Non-pigmented ciliary epithelial cell (primary cell): ENCODE measurements at regions not wholly inside any gene's neighbourhood (a gene's known extent, or its start where the extent isn't known, plus 50 kb on each side); places are given as distances from the start of the nearest gene placed in this dataset.
"Not testable (repeated sequence)": the region's sequence is repeated elsewhere in the genome, so short reads cannot be mapped to it uniquely, and the experiment has no call there.

Experiments
- DNase-seq: peaks from one replicate; pipeline ENCODE4 v3.0.0-alpha.2; 2010; ENCODE audit warnings: low read depth

DNA sequence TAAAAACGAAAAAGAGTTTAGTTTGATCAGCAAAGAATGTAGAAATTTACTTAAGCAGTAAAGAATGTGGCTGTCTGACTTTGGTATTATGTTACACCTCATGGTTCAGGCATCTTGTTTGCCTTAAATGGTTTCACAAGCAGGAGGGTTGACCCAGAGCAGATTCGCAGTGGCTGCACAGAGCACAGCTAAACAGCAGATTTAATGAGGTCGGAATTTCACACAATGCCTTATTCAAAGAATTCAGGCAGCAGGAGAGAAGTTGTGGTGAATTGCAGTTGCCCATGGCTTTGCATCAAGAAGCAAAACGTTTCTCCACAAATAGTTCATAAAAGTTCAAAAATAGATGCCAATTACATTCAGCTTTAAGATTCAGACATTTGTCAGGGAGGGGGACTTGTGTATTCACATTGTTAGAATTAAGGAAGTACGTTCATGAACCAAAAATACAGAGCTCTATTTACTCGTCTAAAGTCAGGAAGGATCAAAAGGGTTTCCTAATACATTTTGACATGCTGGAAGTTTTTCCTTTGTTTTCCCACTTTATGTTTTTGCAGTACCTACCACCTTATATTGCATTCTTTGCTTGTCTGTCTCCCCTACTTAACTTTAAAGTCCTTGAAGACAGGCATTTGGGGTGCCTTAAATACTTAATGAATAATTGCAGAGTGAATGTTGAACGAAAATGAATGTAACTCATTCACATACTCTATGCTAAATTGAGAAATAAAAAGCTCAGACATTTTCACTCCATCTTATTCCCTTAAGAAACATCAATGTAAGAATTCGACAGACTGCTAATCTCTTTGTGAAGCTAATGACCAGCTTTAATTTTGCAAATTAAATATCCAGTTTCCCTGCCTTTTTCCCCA is 1163.6 kb upstream of the CITED2 start:
- DNase-seq: peak; percentile 99

DNA sequence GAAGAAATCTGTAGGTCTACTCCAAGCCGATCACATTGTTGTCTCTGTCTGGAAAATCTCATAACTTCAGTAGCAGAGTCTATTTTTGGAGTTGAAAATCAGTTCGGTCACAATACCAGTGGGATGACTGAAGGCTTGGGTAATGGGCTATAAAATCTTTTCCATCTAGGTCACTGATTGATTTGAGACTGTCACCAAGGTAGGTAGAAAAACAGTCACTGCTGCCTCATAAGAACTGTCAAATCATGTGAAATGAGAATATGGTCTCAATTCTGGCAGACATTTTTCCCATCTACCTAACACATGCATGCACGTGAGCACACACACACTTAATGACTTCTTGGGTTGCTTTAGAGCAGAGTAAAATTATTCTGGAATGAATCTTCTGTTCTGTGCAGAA is 1162.8 kb upstream of the CITED2 start:
- DNase-seq: no peak

DNA sequence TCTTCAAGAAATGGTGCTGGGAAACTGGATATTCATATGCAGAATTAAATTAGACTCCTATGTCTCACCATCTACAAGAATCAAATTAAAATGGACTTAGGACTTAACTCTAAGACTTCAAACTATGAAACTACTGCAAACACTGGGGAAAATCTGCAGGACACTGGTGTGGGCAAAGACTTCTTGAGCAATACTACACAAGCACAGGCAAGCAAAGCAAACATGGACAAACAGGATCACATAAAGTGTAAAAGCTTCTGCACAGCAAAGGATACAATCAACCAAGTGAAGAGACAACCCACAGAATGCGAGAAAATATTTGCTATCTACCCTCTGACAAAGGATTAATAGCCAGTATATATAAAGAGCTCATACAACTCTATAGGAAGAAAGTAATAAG is 1161.1 kb upstream of the CITED2 start:
- no peak for DNase-seq

DNA sequence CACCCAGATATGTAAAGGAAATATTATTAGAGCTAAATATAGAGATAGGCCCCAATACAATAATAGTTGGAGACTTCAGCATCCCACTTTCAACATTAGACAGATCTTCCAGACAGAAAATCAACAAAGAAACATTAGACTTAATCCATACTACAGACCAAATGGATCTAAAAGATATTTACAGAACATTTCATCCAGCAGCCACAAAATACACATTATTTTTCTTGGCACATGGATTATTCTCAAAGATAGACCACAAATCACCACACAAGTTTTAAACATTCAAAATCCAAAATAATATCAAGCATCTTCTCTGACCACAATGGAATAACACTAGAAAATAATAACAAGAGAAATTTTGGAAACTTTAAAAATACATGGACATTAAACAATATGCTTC is 1159.1 kb upstream of the CITED2 start:
- DNase-seq: no peak

DNA sequence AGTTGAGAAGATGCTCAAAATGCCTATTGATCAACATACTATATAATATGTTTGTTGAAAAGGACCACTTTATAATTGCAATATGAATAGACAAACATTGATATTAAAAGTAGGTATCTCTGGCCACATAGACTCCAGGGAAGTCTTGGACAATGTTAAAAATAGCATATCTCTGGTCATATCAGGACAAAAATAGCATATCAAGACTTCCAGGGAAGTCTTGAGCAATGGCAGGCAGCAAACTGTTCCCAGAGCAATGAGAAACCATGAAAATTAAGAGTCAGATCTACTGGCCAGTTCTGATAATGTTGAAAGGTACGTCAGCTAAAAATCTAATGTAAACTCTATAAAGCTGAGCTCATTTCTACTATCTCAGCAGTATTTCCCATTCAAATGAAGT is 1130.3 kb upstream of the CITED2 start:
- no peak for DNase-seq

DNA sequence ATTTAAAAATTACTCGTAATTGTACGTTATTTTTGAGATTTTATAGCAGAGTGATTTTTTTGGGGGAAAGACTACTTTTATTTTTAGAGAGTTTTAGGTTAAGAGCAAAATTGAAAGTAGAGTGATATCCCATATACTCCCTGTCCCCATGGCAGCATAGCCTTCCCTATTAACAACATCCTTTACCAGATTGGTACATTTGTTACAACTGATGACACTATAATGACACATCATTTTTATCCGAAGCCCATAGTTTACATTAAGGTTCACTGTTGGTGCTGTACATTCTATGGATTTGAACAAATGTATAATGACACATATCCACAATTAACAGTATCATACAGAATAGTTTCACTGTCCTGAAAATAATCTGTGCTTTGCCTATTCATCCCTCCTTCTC is 1126.4 kb upstream of the CITED2 start:
- DNase-seq: no peak

DNA sequence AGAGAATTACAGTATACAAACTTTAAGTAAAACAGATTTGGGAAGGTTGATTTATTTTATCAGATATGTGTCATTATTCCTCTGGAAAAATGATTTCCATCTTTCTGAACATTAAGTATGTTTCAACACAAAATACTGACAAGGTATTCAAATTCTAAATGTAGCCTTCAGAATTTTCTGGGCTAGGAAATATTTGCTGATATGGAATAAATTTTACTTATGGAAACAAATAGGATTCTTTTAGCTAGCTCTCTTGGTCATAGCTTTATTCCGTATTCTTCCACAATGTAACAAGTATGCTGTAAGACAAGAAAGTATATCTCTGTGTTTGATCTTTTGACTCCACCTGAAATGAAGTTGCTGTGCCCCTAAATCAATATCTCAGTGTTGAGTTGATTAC is 1125.2 kb upstream of the CITED2 start:
- DNase-seq: no peak

DNA sequence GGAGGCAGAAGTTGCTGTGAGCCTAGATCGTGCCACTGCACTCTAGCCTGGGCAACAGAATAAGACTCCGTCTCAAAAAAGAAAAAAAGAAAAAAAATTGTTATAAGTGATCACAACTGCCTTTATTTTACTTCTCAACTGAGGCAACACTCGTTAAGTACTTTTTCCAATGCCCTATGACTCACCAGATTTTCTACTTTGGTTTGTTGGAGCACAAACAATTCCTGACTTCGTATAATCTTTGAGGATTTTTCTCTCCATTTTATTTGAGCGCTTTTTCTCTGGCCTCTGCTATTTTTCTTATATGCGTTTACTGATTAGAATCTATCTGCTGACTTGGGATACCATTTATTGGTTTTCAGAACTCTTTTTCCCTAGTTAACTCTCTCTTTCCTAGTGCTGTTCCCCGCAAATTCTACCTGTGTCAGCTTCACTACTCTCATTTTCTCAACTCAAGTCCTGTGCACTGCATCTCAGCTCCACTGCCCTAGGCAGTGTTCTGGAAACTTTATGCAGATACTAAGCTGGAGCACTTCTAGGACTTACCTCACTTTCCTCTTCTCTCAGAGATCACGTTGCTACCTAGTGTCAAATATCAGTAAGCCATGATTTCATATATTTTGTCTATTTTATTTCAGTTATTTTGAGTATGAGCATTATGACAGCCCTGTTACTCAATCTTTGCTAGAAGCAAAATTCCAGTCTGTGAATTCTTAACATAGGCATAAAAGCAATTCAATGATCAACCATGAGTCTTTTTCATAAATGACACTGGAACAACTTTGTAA is 1120.1 kb upstream of the CITED2 start:
- DNase-seq: no peak

DNA sequence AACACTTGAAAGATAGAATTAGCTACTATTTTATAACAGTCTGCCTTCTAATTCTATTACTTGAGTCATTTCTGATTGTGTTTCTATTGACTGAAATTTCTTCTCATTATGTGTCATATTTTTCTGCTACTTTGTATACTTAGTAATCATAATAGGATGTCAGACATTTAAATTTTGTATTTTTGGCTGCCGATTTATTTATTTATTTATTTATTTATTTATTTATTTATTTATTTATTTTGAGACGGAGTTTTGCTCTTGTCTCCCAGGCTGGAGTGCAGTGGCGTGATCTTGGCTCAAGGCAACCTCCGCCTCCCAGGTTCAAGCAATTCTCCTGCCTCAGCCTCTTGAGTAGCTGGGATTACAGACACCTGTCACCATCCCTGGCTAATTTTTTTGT is 1119.0 kb upstream of the CITED2 start:
- not testable (repeated sequence) for DNase-seq

DNA sequence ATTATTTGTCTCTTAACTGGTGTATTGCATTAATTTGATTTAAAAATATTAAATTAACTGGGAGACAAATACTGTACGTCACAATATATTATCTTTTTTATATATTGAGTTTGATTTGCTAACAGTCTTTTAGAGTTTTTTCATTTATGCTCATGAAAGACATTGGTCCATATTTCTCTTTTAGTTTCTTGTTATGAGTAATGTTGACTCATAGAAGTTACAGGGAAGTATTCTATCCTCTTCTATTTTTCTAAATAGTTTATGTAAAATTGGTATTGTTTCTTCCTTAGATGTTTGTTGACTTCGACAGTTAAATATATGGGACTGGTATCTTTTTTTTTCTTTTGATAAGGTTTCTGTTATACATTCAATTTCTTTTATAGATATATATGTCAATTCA is 1115.6 kb upstream of the CITED2 start:
- no peak for DNase-seq

DNA sequence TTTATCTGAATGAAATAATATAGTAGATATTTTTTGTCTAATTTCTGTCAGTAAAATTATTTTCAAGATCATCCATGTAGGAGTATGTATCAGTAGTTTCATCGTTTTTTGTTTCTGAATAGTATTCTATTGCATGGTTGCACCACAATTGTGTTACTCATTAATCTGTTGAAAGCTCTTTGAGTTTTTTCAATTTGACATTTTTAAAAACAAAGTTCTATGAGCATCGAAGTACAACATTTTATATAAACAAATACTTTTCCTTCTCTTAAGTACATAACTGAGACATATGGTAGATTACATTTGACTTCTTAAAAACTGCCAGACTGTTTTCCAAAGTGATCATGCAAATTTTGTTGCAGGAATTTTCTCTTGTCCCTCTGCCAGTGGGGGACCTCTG is 1113.1 kb upstream of the CITED2 start:
- no peak for DNase-seq

DNA sequence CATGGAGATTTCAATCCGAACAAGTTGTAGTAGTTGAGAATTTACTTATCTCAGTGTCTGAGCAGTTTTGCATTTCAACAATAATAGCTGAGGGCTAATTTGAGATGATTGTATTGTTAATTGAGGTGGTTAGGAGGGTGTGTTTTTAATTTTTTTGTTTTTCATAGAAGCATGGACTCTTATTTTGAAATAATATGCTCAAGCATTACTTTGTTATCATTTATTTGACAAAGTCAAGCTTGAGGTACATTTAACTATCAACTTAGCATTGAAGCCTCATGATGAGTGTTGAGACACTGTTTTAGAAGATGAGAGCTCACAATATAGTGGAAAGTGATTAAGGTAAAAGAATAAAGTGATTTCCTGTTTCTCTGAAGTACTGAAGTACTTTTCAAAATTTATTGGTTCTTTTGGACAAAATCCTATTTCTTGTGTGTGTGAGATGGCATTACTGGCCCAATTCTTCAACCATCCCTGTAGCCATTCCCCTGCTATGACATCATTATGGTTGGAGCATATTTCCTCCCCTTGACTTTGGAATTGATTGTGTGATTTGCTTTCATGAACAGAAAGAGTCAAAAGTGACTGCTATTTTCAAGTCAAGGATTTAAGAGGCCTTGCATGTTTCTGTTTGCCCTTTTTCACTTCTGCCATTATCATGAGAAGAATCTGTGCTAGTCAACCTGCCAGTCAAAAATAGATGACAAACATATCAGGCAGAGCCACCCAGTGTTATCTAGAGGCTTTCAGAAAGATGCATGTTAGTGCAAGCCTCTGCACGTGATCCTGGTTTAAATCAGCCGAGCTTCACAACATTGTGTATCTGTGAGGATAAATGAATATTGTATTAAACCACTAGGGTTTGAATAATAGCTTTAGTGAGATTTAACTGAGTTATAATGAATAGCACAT is 1112.3 kb upstream of the CITED2 start:
- DNase-seq: no peak

DNA sequence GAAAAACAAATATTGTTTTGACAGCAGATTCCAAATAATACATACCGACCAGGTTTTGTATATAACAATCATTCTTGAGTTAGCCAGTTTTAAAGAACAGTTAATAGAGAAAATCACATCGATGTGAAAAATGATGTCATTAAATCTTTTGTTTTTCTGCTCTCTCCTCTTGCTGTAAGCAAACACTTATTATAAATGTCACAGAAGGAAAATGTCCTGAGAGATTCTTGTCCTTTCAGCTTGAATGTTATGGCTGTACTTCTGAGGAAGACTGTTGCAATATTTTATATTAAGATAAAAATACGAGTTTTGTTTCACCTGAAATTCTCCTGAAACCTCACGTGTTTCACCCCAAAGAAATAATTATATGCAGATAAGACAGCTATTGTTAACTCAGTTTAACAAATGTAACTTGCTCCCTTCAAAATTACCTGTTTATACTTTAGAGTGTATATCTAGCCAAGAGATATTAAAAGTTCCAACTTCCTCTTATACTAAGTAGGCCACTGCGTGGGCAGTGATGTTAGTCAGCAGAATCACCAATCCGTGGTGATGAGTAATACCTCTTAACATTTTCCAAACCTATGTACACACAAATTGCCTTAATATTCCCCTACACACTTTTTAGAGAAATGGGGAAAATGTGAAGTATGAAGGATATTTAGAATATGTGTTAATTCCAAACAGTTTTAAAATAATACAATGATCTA is 1111.4 kb upstream of the CITED2 start:
- peak; percentile 93 for DNase-seq

DNA sequence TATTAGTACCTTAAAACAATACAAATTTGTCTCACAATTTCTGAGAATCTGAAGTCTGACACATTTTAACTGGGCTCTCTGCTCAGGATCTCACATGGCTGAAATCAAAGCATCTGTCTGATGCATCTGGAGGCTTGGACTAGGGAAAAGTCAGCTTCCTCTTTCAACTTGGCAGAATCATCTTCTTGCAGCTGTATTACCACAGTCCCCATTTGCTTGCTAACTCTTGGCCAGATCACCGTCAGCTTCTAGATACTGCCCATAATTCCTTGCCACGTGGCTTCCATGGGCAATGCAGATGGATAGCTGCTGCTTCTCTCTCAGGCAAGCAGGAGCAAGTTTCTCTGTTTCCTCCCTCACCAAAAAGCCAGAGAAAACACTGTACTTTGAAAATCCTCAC is 1106.4 kb upstream of the CITED2 start:
- no peak for DNase-seq

DNA sequence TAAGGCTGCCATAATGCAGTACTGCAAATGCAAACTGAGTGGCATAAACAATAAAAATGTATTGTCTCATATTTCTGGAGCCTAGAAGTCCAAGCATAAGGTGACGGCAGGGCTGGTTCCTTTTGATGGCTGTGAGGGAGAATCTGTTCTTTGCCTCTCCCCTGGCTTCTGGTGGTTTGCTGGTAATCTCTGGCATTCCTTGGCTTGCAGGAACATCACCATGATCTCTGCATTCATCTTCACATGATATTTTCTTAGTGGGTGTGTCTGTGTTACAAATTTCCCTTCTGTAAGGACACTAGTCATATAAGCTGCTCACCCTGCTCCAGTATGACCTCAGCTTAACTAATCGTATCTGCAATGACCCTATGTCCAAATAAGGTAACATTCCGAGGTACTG is 1104.2 kb upstream of the CITED2 start:
- no peak for DNase-seq

DNA sequence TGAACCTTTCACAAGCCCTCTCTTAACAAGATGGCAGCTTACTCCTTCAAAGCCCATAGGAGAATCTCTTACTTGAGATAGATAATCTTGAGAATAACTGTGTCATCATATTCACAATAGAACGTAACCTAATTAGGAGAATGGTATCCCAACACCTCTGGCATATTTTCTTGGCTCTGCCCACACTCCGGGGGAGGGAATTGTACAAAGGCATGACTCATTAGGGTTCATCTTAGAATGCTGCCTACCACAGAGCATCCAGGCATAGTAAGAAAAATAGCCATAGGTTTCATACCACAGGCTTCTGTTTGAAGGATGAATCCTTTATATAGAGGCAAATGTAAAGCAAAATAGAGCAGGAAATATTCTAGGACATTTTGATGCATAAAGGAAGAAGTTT is 1100.6 kb upstream of the CITED2 start:
- no peak for DNase-seq

DNA sequence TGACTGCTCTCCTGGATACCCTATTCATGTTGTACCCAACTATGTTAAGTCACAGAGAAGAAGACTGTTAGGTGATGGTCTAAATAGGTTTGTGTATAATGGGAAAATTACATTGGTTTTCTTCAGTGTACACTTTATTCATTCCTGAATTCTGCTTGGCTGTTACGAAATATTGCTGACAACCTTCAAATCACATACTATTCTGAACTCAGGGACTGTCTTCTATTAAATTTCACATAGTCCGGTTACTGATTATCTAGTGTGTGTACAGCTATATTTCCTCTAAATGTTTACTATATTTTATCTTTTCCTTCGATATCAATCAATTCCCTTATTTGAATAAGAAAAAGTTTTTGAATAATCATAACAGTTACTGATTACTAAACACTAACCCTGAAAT is 1090.3 kb upstream of the CITED2 start:
- no peak for DNase-seq

DNA sequence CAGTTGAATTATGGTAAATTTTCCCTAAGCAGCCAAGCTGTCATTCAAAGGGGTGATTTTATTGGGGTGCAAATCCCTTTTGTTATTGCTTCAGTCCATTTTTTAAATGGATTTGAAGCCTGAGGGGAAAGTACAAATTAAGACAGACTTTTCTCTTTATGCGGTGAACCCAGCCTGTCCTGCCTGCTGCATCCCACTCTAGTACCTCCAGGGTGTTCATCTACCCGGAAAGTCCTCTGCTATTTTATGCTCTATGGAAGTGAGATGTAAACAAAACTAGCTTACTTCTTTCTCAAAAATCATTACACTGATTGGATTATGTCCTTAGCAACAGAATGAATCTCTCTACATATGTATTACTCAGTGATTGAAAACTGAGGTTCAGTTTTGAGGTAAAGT is 1088.9 kb upstream of the CITED2 start:
- no peak for DNase-seq

DNA sequence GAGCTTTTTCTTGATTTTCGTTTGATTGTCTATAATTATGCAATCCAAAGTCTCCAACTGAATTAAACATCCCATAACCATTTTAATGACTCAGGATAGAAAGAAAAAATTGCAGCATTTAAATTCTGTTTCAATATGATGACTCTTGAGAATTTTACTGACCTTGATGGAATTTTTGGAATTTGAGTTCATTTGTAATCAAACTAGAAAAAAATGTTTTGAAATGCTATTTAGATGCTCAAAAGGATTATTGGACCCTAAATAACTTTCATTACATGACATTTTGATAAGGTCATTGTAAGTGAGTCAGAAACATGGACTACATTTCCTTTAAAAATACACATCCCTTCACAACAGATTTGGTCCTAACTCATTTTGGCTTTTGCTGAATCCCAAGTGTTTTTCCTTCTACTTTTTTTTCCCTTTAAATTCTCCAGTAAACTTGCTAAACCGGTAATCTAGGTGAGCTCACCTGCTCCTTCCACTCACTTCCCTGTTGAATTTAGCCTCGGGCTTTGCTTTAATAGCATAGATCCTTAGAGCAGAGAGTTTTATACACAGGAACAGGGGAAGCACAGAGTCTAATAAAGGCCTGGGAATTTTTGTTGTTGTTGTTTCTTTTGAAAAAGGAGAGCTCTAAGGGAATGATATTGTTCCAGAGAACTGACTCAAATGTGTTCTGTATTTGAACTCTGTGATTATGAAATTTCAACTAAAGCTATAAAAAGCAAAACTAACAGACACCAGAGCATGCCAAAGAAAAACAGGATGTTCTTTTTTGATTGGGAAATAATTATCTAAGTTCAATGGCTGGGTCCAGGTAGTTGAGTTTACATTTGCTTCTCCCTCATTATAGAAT is 1088.2 kb upstream of the CITED2 start:
- no peak for DNase-seq

DNA sequence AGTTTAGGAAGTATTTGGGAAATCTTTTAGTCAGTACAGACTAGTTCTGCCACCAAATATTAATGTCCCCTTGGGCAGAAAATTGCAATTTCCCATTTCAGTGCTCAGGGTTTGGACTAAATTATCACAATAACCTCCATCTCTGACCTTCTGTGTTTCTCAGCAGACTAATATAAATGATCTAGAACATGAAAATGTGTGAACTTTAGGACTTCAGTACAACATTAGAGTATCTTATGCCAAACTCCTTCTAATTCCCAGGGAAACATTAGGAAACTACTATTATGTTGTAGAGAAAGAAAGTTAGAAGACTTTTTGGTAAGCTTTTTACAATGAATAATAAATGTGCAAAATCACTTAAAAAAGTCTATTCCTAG is 1087.6 kb upstream of the CITED2 start:
- no peak for DNase-seq

DNA sequence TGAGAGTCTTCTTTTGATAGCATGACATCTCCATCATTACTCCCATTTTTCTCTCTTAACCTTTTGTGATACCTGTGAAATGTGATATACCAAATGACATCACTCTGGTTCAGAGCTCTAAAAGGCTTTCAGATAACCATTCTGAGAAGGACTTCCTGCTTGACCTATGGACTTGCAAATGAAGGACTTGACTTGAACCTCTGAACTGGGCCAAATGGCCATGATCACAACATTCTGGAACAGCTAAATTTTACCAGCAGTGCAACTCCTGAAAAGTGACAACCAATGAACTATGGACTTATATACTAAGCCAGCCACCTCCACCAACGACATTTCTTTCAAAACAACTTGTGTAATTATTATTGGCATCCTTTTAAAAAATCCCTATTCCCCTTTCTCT is 1085.8 kb upstream of the CITED2 start:
- DNase-seq: no peak
